ENCODE measurements at regions not wholly inside any gene's neighbourhood (a gene's known extent, or its start where the extent isn't known, plus 50 kb on each side); places are given as distances from the start of the nearest gene placed in this dataset.

DNA sequence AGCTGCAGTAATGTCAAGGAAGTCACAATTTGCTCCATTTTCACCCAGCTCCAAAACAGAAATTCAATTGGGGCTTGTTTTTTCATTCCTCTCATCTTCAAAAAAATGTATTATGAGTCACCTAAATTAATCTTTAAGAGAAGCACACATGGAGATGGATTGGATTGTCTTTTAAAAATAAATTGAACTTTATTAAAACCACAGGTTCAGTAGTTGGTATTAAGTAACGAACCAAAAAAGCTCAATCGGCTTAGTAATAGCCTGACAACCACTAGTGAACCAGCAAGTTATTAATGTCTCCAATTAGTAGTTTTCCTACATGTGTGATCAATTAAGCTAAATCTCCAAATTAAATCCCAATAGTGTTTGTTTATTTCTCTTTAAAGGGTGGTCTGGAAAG lies 283.5 kb upstream of the GIMD1 start:
- no peak overlapping the region for H3K27ac Mint-ChIP-seq
- intact Hi-C loops (cut with DNase I, micrococcal nuclease), result no loop called here
- H3K4me1 Mint-ChIP-seq (ENCODE audit: low read depth), result no peaks in the 10 kb centered on the region
- DNase-seq (no peak), ATAC-seq (ENCODE audit: poor library complexity) (no peak)
- H3K36me3 Mint-ChIP-seq (ENCODE audit: low read depth), result no peaks in the 10 kb centered on the region
- no peak overlapping the region for H3K4me3 Mint-ChIP-seq
- H3K27me3 Mint-ChIP-seq, result no peaks in the 10 kb centered on the region
- Histone ChIP-seq H3K4me1 (ENCODE audit: insufficient read depth, low read length) (no peaks in the 10 kb centered on the region), H3K36me3 (ENCODE audit: insufficient read depth, low read length) (no peaks in the 10 kb centered on the region), H3K9me3 (ENCODE audit: control insufficient read depth in 1 of 2, insufficient read depth in 1 of 2, low read length in 2 of 2) (no peaks in the 10 kb centered on the region), H3K4me3 (ENCODE audit: low read length) (no peak overlapping the region), H3K27ac (ENCODE audit: low read depth in 1 of 2, low read length in 2 of 2) (no peak overlapping the region), H3K27me3 (ENCODE audit: control insufficient read depth in 1 of 2, insufficient read depth in 2 of 2, low read length in 2 of 2) (no peaks in the 10 kb centered on the region)
- ChIA-PET CTCF (no interaction called here), POLR2A (no interaction called here)
- H3K9me3 Mint-ChIP-seq, result peaks cover 8% of the 10 kb centered on the region
- TF ChIP-seq, protein P1, sequence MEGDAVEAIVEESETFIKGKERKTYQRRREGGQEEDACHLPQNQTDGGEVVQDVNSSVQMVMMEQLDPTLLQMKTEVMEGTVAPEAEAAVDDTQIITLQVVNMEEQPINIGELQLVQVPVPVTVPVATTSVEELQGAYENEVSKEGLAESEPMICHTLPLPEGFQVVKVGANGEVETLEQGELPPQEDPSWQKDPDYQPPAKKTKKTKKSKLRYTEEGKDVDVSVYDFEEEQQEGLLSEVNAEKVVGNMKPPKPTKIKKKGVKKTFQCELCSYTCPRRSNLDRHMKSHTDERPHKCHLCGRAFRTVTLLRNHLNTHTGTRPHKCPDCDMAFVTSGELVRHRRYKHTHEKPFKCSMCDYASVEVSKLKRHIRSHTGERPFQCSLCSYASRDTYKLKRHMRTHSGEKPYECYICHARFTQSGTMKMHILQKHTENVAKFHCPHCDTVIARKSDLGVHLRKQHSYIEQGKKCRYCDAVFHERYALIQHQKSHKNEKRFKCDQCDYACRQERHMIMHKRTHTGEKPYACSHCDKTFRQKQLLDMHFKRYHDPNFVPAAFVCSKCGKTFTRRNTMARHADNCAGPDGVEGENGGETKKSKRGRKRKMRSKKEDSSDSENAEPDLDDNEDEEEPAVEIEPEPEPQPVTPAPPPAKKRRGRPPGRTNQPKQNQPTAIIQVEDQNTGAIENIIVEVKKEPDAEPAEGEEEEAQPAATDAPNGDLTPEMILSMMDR (IDR thresholded peaks at IDR 0.05), result no peak

DNA sequence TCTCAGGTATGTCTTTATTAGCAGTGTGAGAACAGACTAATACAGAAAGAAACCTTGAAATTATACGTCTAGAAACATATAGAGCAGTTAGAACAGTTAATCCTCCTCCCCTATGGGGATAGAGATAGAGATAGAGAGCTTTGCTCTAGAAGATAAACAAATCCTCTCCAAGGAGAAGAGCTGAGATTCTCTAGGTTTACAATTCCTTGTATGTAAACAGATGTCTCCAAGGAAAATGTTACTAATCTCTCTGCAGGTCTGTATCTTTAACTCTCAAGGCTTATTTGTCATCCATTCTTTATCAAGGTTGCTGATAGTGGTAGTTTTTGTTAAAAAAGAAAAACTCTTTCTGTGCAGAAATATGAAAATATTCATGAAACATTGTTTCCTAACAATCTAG lies 282.1 kb upstream of the GIMD1 start:
- ChIA-PET POLR2A (no interaction called here), CTCF (no interaction called here)
- Histone ChIP-seq H3K27ac (ENCODE audit: low read depth in 1 of 2, low read length in 2 of 2) (no peak overlapping the region), H3K4me3 (ENCODE audit: low read length) (no peak overlapping the region), H3K9me3 (ENCODE audit: control insufficient read depth in 1 of 2, insufficient read depth in 1 of 2, low read length in 2 of 2) (no peaks in the 10 kb centered on the region), H3K27me3 (ENCODE audit: control insufficient read depth in 1 of 2, insufficient read depth in 2 of 2, low read length in 2 of 2) (no peaks in the 10 kb centered on the region), H3K4me1 (ENCODE audit: insufficient read depth, low read length) (no peaks in the 10 kb centered on the region), H3K36me3 (ENCODE audit: insufficient read depth, low read length) (no peaks in the 10 kb centered on the region)
- TF ChIP-seq, protein P1 (IDR thresholded peaks at IDR 0.05), result no peak
- no peak overlapping the region for H3K4me3 Mint-ChIP-seq
- no peaks in the 10 kb centered on the region for H3K4me1 Mint-ChIP-seq (ENCODE audit: low read depth)
- no peak for ATAC-seq (ENCODE audit: poor library complexity)
- intact Hi-C loops (cut with DNase I, micrococcal nuclease), result no loop called here
- peaks cover 8% of the 10 kb centered on the region for H3K9me3 Mint-ChIP-seq
- H3K27ac Mint-ChIP-seq, result no peak overlapping the region
- H3K36me3 Mint-ChIP-seq (ENCODE audit: low read depth), result no peaks in the 10 kb centered on the region
- no peak for DNase-seq
- H3K27me3 Mint-ChIP-seq, result no peaks in the 10 kb centered on the region

DNA sequence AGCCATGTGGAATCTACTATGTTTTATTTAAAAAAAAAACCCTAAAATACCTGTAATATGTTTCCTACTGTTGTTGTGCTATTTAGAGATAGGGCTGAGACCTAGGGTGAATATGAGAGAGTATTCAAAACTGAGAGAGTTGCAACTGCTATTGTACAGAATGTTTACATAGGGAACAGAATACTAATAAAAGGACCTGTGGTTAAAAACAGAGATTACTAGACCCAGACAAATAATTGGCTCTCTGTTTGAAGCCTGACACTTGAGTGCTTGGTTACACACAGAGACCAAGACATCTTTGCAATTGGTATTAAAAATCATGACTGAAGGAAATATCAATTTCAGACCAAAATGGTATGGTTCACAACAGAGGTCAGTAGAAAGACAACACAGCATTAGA lies 278.9 kb upstream of the GIMD1 start:
- ChIA-PET CTCF (no interaction called here), POLR2A (no interaction called here)
- Histone ChIP-seq H3K9me3 (ENCODE audit: control insufficient read depth in 1 of 2, insufficient read depth in 1 of 2, low read length in 2 of 2) (no peaks in the 10 kb centered on the region), H3K36me3 (ENCODE audit: insufficient read depth, low read length) (no peaks in the 10 kb centered on the region), H3K4me1 (ENCODE audit: insufficient read depth, low read length) (no peaks in the 10 kb centered on the region), H3K4me3 (ENCODE audit: low read length) (no peak overlapping the region), H3K27ac (ENCODE audit: low read depth in 1 of 2, low read length in 2 of 2) (no peak overlapping the region), H3K27me3 (ENCODE audit: control insufficient read depth in 1 of 2, insufficient read depth in 2 of 2, low read length in 2 of 2) (no peaks in the 10 kb centered on the region)
- Mint-ChIP-seq H3K4me3 (no peak overlapping the region), H3K9me3 (peaks cover 10% of the 10 kb centered on the region), H3K27me3 (no peaks in the 10 kb centered on the region), H3K4me1 (ENCODE audit: low read depth) (no peaks in the 10 kb centered on the region), H3K27ac (no peak overlapping the region), H3K36me3 (ENCODE audit: low read depth) (no peaks in the 10 kb centered on the region)
- TF ChIP-seq, protein P1 (IDR thresholded peaks at IDR 0.05), result no peak
- no peak for DNase-seq
- intact Hi-C loops (cut with DNase I, micrococcal nuclease), result no loop called here
- ATAC-seq (ENCODE audit: poor library complexity), result no peak
